OCI-LY1 (cell line): ENCODE measurements at regions not wholly inside any gene's neighbourhood (a gene's known extent, or its start where the extent isn't known, plus 50 kb on each side); places are given as distances from the start of the nearest gene placed in this dataset.

ENCODE experiments used
- CTCF ChIP-seq: fragments of 200-600 bp; sonication (generic), shearing (Covaris generic); IDR thresholded peaks from 2 replicates; pipeline ENCODE4 v1.5.1; 2017; ENCODE audit warnings: mild to moderate bottlenecking, antibody characterized with exemption, low read length, moderate library complexity, mixed read lengths
- EZH2 ChIP-seq: fragments of 200-600 bp; sonication (generic), shearing (Covaris generic); IDR thresholded peaks from 2 replicates; pipeline ENCODE4 v1.8.0; 2017; ENCODE audit warnings: borderline replicate concordance, mixed run types, mild to moderate bottlenecking, antibody characterized with exemption, low read length, moderate library complexity, mixed read lengths

GRCh38 chr14:98878282-98878681 lies 393.7 kb downstream of the BCL11B start:
- TF ChIP-seq CTCF (no peak), EZH2 (no peak)
